ENCODE measurements at regions not wholly inside any gene's neighbourhood (a gene's known extent, or its start where the extent isn't known, plus 50 kb on each side); places are given as distances from the start of the nearest gene placed in this dataset.

- ChIA-PET POLR2A (ENCODE audit: unreplicated experiment) (no interaction called here), CTCF (no interaction called here)
- Histone ChIP-seq H3K4ac (ENCODE audit: low read depth, low read length) (no peak overlapping the region), H2AK9ac (replicated peaks; ENCODE audit: low read depth, low read length, poor library complexity) (no peak overlapping the region), H2BK15ac (ENCODE audit: low read depth, low read length) (no peak overlapping the region), H2AK5ac (ENCODE audit: low read depth, low read length) (no peak overlapping the region), H3K27ac (ENCODE audit: insufficient read depth, low read length) (no peak overlapping the region), H4K20me1 (ENCODE audit: insufficient read depth, low read length) (no peaks in the 10 kb centered on the region), H4K91ac (ENCODE audit: insufficient read depth, low read depth, low read length) (no peak overlapping the region), H3K23ac (ENCODE audit: low read depth, low read length) (no peak overlapping the region), H3K4me2 (ENCODE audit: low read depth, low read length) (no peak overlapping the region), H3K56ac (ENCODE audit: extremely low read depth, insufficient read depth, low read length) (no peak overlapping the region), H3K9ac (ENCODE audit: low read depth, low read length) (no peak overlapping the region), H2BK120ac (ENCODE audit: low read depth, low read length) (no peak overlapping the region), H4K8ac (ENCODE audit: low read depth in 2 of 2, low read length in 2 of 2) (no peak overlapping the region), H2BK20ac (ENCODE audit: low read depth, low read length) (no peak overlapping the region), H4K5ac (ENCODE audit: low read depth, low read length) (no peak overlapping the region), H2BK5ac (ENCODE audit: low read depth, low read length, poor library complexity, severe bottlenecking) (no peak overlapping the region), H3K9me1 (ENCODE audit: insufficient read depth, low read length) (peaks cover 3% of the 10 kb centered on the region; the same call in 1 of the 2 replicates), H3K79me1 (ENCODE audit: low read depth in 1 of 2, low read length in 2 of 2) (no peaks in the 10 kb centered on the region), H3K36me3 (ENCODE audit: control insufficient read depth, insufficient read depth, low read length) (no peaks in the 10 kb centered on the region), H3K4me3 (ENCODE audit: insufficient read depth, low read depth, low read length) (no peak overlapping the region), H3K9me3 (ENCODE audit: control insufficient read depth, insufficient read depth, low read length) (no peaks in the 10 kb centered on the region), H3K27me3 (ENCODE audit: control insufficient read depth, insufficient read depth, low read length) (peaks cover 23% of the 10 kb centered on the region), H3K4me1 (ENCODE audit: control insufficient read depth, insufficient read depth, low read length) (peaks cover 38% of the 10 kb centered on the region), H3K18ac (ENCODE audit: low read depth, low read length) (no peak overlapping the region; the same call in 1 of the 2 replicates), H2AFZ (replicated peaks; ENCODE audit: low read length, poor library complexity) (no peak overlapping the region), H3K14ac (replicated peaks; ENCODE audit: low read depth, low read length) (no peak overlapping the region)
- in situ Hi-C loops (cut with MboI; ENCODE audit: low sequenced_read_pairs) (no loop called here), dilution Hi-C loops (cut with HindIII; ENCODE audit: low sequenced_read_pairs, unreplicated experiment) (no loop called here), intact Hi-C loops (cut with micrococcal nuclease) (no loop called here)
- ATAC-seq (ENCODE audit: low read depth) (no peak), DNase-seq (no peak)
- BruUV-seq (replicated peaks), result no TSS peak
- no CpG with 5 or more reads among the region's 9 CpGs for WGBS, 2 experiments (ENCODE audit: extremely low coverage in 2 of 2, insufficient read length in 1 of 2)
- TF ChIP-seq CEBPB (IDR thresholded peaks at IDR 0.05; ENCODE audit: low read depth, low read length) (no peak), FOS (IDR thresholded peaks at IDR 0.05; ENCODE audit: low read depth, low read length) (no peak), RAD21 (IDR thresholded peaks at IDR 0.05; ENCODE audit: low read length) (no peak), MXI1 (IDR thresholded peaks at IDR 0.05; ENCODE audit: borderline replicate concordance, low read depth, low read length) (no peak), SMC3 (IDR thresholded peaks at IDR 0.05; ENCODE audit: low read depth, low read length) (no peak), RFX5 (IDR thresholded peaks at IDR 0.05; ENCODE audit: low read depth, low read length) (no peak), POLR2A (IDR thresholded peaks at IDR 0.05; ENCODE audit: low read depth, low read length) (no peak), MAZ (IDR thresholded peaks at IDR 0.05; ENCODE audit: borderline replicate concordance, low read depth, low read length) (no peak), ELK1 (IDR thresholded peaks at IDR 0.05; ENCODE audit: borderline replicate concordance, low read depth, low read length) (no peak), CTCF (conservative IDR thresholded peaks at IDR 0.05; ENCODE audit: low read depth, low read length) (no peak), USF2 (IDR thresholded peaks at IDR 0.05; ENCODE audit: low read depth, low read length) (no peak), BHLHE40 (IDR thresholded peaks at IDR 0.05; ENCODE audit: low read depth, low read length) (no peak), CHD1 (IDR thresholded peaks at IDR 0.05; ENCODE audit: low read depth, low read length) (no peak), MAFK (IDR thresholded peaks at IDR 0.05; ENCODE audit: low read depth, low read length) (no peak), NFE2L2 (IDR thresholded peaks at IDR 0.05; ENCODE audit: low read depth, low read length) (no peak), RCOR1 (IDR thresholded peaks at IDR 0.05; ENCODE audit: insufficient replicate concordance, low read length) (no peak)
These were observed 50.3 kb upstream of the CDON start for GRCh38 chr11:126113012-126113411.
